ENCODE measurements at regions not wholly inside any gene's neighbourhood (a gene's known extent, or its start where the extent isn't known, plus 50 kb on each side); places are given as distances from the start of the nearest gene placed in this dataset.

DNA sequence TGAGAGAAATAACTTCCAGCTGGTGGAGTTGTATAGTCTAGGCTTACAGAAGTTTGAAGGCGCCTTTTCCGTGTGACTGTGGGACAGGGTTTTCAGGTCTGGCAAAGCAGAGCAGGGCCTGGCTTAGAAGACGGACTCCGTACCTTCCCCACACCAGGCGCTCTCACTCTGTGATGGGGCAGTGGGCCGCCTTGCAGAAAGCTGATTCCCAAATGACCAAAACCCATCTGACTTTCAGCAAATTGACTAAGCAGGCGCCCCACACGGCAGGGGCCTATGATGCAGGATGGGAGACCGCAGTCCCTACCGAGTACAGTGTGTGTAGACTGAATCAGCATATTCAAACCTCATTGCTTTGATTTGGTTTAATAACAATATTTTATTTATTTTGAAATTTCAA lies 85.8 kb upstream of the TMEM45B start:
- TF ChIP-seq FUS (optimal IDR thresholded peaks at IDR 0.05; ENCODE audit: low read depth, low read length): no peak
- no peak for TF ChIP-seq IRF2 (CRISPR knock-in tag; IDR thresholded peaks at IDR 0.05)
- TF ChIP-seq ELF4 (CRISPR knock-in tag; IDR thresholded peaks at IDR 0.05): no peak
- TF ChIP-seq, protein P1, sequence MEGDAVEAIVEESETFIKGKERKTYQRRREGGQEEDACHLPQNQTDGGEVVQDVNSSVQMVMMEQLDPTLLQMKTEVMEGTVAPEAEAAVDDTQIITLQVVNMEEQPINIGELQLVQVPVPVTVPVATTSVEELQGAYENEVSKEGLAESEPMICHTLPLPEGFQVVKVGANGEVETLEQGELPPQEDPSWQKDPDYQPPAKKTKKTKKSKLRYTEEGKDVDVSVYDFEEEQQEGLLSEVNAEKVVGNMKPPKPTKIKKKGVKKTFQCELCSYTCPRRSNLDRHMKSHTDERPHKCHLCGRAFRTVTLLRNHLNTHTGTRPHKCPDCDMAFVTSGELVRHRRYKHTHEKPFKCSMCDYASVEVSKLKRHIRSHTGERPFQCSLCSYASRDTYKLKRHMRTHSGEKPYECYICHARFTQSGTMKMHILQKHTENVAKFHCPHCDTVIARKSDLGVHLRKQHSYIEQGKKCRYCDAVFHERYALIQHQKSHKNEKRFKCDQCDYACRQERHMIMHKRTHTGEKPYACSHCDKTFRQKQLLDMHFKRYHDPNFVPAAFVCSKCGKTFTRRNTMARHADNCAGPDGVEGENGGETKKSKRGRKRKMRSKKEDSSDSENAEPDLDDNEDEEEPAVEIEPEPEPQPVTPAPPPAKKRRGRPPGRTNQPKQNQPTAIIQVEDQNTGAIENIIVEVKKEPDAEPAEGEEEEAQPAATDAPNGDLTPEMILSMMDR (IDR thresholded peaks at IDR 0.05 in 2 of 3, conservative IDR thresholded peaks at IDR 0.05 in 1 of 3; ENCODE audit: insufficient read depth in 2 of 3, low read depth in 1 of 3, low read length in 3 of 3): no peak
- no peak for TF ChIP-seq SETDB1 (IDR thresholded peaks at IDR 0.05; ENCODE audit: low read length)
- TF ChIP-seq POLR2A (conservative IDR thresholded peaks at IDR 0.05): no peak
- TF ChIP-seq EZH2 (IDR thresholded peaks at IDR 0.05; ENCODE audit: borderline replicate concordance, low read depth, low read length): no peak
- TF ChIP-seq RAD21 (CRISPR knock-in tag; conservative IDR thresholded peaks at IDR 0.05 in 1 of 2, IDR thresholded peaks at IDR 0.05 in 1 of 2): no peak
- TF ChIP-seq, protein P2, sequence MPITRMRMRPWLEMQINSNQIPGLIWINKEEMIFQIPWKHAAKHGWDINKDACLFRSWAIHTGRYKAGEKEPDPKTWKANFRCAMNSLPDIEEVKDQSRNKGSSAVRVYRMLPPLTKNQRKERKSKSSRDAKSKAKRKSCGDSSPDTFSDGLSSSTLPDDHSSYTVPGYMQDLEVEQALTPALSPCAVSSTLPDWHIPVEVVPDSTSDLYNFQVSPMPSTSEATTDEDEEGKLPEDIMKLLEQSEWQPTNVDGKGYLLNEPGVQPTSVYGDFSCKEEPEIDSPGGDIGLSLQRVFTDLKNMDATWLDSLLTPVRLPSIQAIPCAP (CRISPR knock-in tag; IDR thresholded peaks at IDR 0.05; ENCODE audit: borderline replicate concordance): no peak
- no peak for TF ChIP-seq HMG20B (CRISPR knock-in tag; IDR thresholded peaks at IDR 0.05)
- TF ChIP-seq NFE2L1 (tag; IDR thresholded peaks at IDR 0.05; ENCODE audit: borderline replicate concordance, low read depth): no peak
- no peak for TF ChIP-seq RFX7 (CRISPR knock-in tag; IDR thresholded peaks at IDR 0.05)
- TF ChIP-seq, protein P3, sequence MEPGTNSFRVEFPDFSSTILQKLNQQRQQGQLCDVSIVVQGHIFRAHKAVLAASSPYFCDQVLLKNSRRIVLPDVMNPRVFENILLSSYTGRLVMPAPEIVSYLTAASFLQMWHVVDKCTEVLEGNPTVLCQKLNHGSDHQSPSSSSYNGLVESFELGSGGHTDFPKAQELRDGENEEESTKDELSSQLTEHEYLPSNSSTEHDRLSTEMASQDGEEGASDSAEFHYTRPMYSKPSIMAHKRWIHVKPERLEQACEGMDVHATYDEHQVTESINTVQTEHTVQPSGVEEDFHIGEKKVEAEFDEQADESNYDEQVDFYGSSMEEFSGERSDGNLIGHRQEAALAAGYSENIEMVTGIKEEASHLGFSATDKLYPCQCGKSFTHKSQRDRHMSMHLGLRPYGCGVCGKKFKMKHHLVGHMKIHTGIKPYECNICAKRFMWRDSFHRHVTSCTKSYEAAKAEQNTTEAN (CRISPR knock-in tag; IDR thresholded peaks at IDR 0.05): no peak
- TF ChIP-seq CHCHD3 (CRISPR knock-in tag; IDR thresholded peaks at IDR 0.05): no peak

Data from K562 (cell line).